HT1080 (cell line): ENCODE measurements at regions not wholly inside any gene's neighbourhood (a gene's known extent, or its start where the extent isn't known, plus 50 kb on each side); places are given as distances from the start of the nearest gene placed in this dataset.

ENCODE experiments used
- DNase-seq: peaks from one replicate; pipeline ENCODE4 v3.0.0-alpha.2; 2015; ENCODE audit warnings: low read depth

GRCh38 chr2:5039241-5039975, 652.8 kb upstream of the SOX11 start:
- no peak for DNase-seq

GRCh38 chr2:5040571-5040970, 651.6 kb upstream of the SOX11 start:
- no peak for DNase-seq

GRCh38 chr2:5041501-5041900, 650.7 kb upstream of the SOX11 start:
- no peak for DNase-seq

- DNase-seq, result no peak
Measured at GRCh38 chr2:5042666-5043440, 649.3 kb upstream of the SOX11 start.

- no peak for DNase-seq
Measured at GRCh38 chr2:5051300-5051699, 640.9 kb upstream of the SOX11 start.

- DNase-seq, result no peak
Measured at GRCh38 chr2:5052905-5053304, 639.3 kb upstream of the SOX11 start.

- no peak for DNase-seq
Measured at GRCh38 chr2:5057891-5058351, 634.3 kb upstream of the SOX11 start.

- DNase-seq, result no peak
Measured at GRCh38 chr2:5060956-5061355, 631.2 kb upstream of the SOX11 start.

- DNase-seq, result no peak
Measured at GRCh38 chr2:5064687-5065086, 627.5 kb upstream of the SOX11 start.

GRCh38 chr2:5067816-5068215, 624.4 kb upstream of the SOX11 start:
- DNase-seq, result no peak

- peak; percentile 68 for DNase-seq
Measured at GRCh38 chr2:5070257-5070656, 621.9 kb upstream of the SOX11 start.

GRCh38 chr2:5074733-5075132, 617.5 kb upstream of the SOX11 start:
- no peak for DNase-seq

- no peak for DNase-seq
Measured at GRCh38 chr2:5076599-5076998, 615.6 kb upstream of the SOX11 start.

GRCh38 chr2:5077479-5078089, 614.6 kb upstream of the SOX11 start:
- peak; percentile 70 for DNase-seq

GRCh38 chr2:5083402-5083801, 608.8 kb upstream of the SOX11 start:
- no peak for DNase-seq

GRCh38 chr2:5089409-5089808, 602.8 kb upstream of the SOX11 start:
- no peak for DNase-seq

GRCh38 chr2:5093056-5093455, 599.1 kb upstream of the SOX11 start:
- peak; percentile 74 for DNase-seq

- DNase-seq, result peak; percentile 23
Measured at GRCh38 chr2:5093518-5093917, 598.7 kb upstream of the SOX11 start.

- DNase-seq, result no peak
Measured at GRCh38 chr2:5094192-5094591, 598.0 kb upstream of the SOX11 start.

GRCh38 chr2:5098286-5098685, 593.9 kb upstream of the SOX11 start:
- DNase-seq, result no peak

GRCh38 chr2:5102823-5103222, 589.4 kb upstream of the SOX11 start:
- no peak for DNase-seq

- no peak for DNase-seq
Measured at GRCh38 chr2:5111581-5111980, 580.6 kb upstream of the SOX11 start.
